Tongue (tissue), 1 donor: ENCODE measurements at regions not wholly inside any gene's neighbourhood (a gene's known extent, or its start where the extent isn't known, plus 50 kb on each side); places are given as distances from the start of the nearest gene placed in this dataset.

Experiments
- DNase-seq: peaks from one replicate; pipeline ENCODE4 v3.0.0-alpha.2; 2015

GRCh38 chr16:86041215-86041614, 142.3 kb downstream of the IRF8 start:
- no peak for DNase-seq

DNA sequence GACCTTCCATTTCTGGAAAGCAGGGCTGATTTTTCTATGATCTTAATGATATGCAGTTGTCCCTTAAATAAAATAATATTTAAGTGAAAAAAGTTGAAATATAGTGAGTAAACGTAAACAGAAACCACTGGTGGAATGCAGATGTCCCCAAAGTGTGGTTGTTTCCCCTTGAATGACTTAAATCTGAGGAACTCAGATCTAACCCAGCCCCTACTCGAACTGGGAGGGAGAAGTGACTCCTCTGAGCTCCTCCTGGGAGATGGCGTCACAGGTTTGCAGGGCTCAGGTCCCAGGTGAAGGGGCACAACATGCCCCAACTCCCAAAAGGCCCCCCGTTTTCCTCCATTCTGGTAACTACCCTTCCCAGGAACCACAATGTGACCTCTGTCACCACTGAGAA, 142.8 kb downstream of the IRF8 start:
- no peak for DNase-seq

DNA sequence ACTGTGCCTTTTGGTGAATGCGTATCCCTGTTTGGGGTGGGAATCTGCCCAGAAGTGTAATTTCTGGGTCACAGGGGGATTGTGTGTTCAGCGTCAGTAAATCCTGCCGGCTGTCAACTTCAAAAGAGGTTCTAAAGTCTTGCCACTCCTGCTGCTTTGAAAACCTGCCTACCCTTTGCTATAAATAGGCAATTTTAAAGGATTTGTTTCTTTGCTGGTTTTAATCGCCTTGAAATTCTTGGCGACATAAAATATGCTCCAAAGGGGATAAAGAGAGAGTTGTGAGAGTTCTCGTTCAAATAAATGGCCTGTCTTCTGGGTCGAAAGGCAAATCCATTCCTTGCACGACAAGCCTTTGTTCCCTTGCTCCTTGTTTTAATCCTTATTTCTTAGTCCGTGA, 143.4 kb downstream of the IRF8 start:
- no peak for DNase-seq

DNA sequence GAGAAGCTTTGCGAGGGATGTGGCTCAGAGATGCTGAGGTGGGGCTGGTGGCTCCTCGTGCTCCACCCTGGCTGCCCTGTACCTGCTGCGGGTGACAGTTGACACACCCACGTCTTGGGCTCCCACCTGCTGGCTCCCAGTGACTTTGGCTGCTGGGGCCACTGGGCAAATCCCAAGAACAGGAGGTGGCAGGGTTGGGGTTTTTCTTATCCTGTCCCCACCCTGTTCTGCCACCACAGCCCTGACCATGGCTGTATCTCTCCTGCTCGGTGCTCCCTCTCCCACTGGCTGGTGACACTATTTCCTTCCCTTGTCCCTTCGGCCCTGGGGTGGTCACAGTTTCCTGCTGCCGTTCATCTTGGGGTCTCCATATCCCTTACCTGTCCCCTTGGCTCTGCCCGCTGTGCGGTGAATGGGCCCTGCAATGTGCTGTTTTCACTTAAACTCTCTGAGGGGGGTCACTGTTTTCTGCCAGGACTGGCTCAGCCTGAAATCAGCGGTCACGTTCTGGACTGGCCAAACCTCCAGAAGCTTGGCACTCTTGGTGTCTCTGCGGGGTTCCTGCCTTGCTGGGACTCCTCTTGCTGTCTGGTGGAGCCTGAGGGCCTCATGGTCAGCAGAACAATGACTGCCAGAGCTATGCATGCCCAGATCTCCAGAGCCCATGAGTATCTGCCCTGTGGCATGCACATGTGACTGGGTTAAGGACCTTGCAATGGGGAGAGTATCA, 144.2 kb downstream of the IRF8 start:
- DNase-seq: no peak

DNA sequence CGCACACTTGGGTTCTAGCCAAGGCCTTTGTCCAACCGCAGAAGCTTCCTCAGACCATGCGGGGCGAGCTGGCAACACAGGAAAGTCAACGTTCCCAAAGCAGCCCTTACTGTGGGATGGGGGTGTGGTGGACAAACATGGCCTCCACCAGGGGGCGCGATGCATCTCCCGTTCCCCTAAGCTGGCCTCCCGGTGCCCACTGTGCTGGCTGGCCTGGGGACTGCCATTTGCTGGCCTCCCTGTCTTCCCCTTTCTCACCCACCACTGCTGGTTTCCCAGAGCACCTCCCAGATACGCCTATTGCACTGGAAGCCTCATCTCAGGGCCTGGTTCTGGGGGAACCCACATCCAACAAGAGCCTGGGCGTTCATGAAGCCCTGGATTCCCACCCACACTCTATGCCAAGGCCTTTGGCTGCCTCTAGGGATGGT, 145.3 kb downstream of the IRF8 start:
- peak; percentile 31 for DNase-seq

GRCh38 chr16:86044881-86045590, 146.1 kb downstream of the IRF8 start:
- DNase-seq: no peak

DNA sequence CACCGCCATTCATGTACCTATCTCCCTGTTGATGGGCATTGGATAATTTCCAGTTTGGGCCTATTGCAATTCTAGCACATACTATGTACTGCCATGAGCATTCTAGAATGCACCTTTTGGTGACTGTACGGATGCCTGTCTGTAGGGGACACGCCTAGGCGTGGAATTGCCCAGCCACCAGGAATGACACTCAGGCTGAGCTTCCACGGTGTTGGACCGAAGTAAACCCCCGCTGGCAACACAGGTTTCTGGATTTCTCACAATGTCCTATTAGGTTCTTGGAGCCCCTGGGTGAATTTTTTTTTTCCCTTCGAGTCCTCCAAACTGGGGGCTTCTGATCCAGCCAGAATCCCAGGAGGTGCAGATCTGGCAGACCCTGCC, 146.6 kb downstream of the IRF8 start:
- no peak for DNase-seq

GRCh38 chr16:86046026-86046425, 147.1 kb downstream of the IRF8 start:
- no peak for DNase-seq

DNA sequence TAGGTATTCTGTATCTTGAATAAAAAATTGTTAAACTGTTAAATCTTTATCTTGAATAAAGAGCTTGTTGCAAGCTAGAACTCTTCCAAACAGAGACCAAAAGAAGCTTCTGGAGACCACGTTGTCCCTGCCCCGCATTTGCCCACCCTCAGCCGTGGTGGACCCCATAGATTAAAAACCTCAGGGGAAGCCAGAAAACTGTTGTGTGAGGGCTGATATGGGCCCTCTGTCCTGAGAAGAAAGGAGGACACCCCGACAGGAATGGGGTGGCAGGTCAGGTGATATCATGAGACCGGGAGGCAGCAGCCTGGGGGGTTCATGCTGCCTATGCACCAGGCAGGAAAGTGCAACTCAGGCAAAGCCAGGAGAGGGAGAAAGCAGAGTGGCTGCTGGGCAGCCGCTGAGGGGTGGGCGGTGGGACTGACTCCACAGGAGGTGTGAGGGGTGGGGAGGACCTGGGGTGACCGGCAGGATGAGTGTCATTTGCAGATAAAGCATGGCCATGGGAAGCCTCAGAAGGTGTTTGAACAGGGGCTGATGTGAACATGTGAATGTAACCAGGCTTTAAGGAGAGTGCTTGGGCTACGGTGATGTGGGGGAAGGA, 147.8 kb downstream of the IRF8 start:
- DNase-seq: no peak

- DNase-seq: no peak
Observed at GRCh38 chr16:86048221-86048620, 149.3 kb downstream of the IRF8 start.

GRCh38 chr16:86048882-86049585, 150.1 kb downstream of the IRF8 start:
- DNase-seq: no peak

DNA sequence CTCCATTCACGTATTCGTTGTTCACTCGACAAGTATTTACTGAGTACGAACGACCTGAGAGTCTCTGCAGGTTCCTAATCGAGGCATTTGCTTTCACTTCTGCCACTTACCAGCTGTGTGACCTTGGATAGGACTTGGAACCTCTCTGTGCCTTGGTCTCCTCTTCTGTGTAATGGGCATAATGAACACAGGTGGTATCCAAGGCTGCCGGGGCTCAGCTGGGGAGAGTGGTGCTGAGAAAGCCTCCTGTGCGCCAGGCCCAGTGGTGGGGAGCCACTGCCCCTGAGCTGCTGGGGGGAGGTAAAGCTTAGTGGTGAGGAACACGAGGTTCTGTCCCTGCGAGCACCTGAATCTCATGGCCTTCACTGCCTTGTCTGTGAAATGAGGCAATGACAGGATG, 150.7 kb downstream of the IRF8 start:
- no peak for DNase-seq

- DNase-seq: no peak
Observed at GRCh38 chr16:86050111-86050510, 151.1 kb downstream of the IRF8 start.

DNA sequence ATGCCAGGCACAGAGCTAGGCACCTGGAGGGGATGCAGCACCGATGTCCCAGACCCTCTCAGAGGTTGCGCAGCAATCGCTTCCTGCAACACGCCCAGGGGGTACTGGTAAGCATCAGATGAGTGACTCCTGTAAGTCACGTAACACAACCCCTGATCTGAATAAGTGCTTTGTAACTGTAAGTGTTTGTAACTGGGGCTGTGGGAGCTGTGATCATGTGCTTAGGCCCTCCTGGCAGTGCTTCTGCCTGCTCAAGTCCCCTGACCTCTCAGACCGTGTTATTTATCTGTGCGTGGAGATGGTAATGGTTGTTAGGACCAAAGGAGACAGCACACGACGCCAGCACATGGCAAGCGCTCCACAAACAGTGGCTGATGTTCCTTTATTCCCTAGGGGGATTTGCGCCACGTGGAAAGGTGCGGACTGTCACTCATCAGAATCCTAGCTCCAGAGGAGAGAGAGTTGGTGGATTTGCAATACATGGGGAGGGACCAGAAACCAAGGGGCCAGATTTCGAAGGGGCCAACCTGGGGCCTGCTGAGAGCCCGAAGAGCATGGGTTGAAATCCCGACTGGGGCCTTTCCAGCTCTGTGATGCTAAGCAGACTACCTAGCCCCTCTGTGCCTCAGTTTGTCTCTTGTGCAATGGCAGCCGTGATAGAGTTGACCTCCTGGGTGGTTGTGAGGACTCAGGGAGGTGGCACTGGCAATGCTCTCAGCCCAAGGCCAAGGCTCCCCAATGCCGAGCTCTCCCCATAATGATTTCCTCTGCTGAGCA, 151.8 kb downstream of the IRF8 start:
- DNase-seq: no peak

DNA sequence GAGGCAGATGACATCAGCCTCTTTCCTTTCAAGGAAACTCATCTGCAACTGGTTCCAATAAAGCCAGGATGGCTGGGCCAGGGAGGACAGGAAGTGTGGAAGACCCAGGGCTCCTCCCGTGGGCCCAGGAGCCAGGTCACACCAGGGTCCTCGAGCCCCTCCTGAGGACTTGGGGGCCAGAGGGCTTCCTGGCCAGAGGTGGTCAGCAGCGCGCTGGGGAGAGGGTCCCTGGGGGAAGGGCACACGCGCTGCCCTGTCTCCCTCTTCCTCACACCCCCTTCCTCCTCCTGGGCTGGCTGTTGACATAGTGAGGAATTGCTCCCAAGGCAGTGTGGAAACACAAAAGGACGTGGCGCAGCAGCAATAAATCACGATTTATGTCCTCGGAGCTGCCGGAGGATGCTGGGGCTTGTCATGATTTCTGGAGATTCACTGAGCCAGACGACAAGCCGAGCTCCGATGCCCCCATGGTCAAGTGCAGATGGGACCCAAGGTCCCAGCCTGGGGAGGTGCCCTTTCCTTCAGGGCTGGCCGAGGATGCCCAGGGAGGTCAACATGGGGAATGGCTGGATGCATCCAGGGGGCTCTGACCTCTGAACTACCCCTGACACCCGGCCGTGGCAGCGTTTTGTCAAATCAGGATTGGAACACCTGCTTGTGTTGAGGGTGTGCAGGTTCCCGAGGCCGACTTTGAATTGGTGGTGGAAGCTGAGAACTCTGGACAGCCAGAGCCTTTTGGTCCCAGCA, 152.6 kb downstream of the IRF8 start:
- DNase-seq: peak; percentile 37

GRCh38 chr16:86052115-86052670, 153.2 kb downstream of the IRF8 start:
- no peak for DNase-seq

DNA sequence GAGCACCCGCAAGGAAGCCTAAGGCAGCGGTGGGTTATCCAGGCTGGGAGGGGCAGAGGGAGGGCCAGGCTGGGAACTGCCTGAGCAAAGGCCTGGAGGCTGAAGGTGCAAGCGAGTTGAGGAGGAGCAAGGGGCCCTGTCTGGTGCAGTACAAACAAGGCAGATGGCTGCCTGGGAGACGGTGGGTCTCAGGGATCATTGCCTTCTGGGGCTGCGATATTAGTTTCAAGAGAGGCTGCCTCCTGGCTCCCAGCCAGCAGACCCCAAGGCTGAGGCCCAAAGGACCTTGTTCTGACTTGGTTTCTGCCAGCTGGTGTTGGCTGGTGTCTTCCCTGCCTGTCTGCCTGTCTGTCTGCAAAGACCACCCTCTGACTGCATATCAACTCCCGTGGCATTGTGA, 154.0 kb downstream of the IRF8 start:
- DNase-seq: no peak

DNA sequence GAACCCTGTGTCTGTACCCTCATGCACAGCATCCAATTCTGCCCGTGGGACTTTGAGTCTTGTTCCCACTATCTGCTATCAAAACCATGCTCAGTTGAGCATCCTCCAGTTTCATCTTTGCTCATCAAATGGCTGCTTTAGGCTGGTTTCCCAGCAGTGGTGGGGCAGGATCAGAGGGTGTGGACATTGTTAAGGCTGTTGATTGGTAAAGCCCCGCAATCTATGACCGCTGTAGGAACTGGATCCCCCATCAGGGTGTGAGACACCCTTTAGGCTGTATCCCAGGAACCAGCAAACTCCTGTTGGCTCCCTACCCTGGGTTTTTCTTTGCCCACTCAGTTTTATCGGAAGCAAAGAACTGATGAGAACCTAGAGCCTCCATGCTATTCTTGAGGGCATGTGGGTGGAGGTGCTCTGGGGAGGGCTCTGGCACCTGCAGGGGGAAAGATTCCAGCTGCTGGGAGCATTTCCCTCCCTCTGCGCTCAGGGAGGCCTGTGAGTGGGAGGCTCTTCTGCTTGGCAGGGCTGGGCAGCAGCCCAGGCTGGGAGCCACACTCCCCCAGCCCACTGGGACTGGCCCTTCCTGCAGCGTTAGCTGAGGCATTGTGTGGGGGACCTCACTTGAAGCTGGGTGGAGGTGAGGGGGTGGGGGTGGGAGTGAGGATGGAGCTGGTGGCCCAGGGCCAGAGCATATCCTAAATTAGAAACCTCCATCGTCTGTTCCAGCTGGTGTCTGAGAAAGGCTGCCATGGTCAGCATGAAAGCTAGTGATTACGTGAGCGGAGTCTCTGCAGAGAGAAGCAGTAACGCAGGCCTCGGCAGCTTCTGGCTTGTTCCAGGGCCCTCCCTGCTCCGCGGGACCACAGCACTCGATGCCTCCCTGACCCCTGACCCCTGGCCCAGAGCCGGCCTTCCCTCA, 160.6 kb downstream of the IRF8 start:
- peak; percentile 60 for DNase-seq

DNA sequence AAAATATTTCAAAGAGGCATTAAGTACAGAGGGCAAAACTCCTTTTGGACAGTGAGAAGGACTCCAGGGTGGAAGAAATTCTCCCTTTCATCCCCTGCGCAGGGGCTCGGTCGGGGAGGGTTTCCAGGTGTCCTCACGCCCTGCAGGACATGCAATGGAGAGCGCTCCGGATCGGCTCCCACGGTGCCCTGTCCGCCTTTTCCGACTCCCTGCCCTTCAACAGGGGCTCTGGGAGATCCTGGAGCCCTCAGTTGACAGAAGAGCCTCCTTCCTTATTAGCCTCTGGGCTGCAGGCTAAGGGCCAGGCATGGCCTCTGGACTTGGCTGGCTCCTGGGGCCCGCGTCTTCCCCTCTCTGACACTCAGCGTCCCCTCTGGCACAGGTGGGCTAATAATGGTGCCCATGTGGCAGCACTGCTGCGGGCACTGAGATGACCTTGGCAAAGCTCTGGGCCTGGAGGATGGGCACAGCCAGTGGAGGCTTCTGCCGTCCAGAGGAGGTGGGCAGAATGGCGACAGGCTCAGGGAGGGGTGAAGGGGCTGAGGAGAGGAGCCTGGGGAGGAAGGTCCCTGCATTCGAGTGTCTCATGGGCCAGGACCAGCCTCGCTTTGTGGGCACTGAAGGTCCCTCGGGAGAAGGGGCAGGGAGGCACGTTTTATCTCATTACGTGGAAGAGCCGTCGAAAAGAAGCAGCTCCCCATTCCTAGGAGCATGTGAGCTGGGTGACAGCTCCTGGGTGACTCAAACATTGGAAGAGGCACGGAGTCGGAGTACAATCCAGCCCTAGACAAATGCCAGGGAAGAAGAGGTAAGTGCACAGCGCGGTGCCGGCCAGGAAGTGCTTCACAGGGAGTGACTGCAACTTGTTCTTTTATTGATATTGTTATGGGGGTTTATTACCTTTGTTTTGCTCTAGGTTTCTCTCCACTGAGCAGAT, 161.7 kb downstream of the IRF8 start:
- DNase-seq: no peak
